ENCODE measurements at regions not wholly inside any gene's neighbourhood (a gene's known extent, or its start where the extent isn't known, plus 50 kb on each side); places are given as distances from the start of the nearest gene placed in this dataset.

DNA sequence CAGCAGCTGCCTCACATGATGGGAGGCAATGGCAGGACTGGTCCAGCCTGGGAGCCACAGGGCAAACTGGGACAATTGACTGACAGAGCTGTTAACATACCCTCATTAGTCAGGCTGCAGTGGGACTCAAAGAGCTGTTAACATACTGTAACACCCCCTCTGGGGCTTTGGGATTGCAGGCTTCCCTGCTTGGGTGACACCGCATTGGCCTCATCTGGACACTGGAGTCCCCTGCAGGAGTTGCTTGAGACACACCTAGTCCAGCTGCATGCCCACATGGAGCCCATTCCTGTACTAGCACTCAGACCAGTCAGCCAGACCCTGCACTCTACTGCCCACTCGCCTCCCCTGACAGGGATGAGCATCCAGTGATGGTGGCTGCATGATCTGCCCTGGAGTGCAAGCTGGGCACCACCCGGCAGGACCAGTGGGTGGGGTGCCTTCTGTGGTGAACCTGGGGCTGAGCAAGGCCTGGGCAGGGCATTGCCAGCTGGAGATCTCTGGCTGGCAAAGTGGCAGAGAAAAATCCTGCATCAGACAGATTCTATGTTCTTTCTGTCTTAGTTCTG lies 138.8 kb downstream of the DTHD1 start:
- no peaks in the 10 kb centered on the region for H3K36me3 Mint-ChIP-seq
- Histone ChIP-seq H3K9me3 (replicated peaks in 1 of 2; ENCODE audit: control insufficient read depth in 1 of 2, insufficient read depth in 1 of 2, low read length in 2 of 2) (peaks cover 0 to 10% of the 10 kb centered on the region in 2 donors), H2AFZ (ENCODE audit: insufficient read depth, low read depth, low read length, poor library complexity, severe bottlenecking) (no peak overlapping the region), H3K27me3 (ENCODE audit: control insufficient read depth in 2 of 2, insufficient read depth in 2 of 2, low read length in 2 of 2) (peaks cover 0 to 2% of the 10 kb centered on the region in 2 donors), H3K4me3 (replicated peaks in 1 of 3; ENCODE audit: low read depth in 2 of 3, low read length in 3 of 3) (no peak overlapping the region), H4K20me1 (ENCODE audit: insufficient read depth, low read length) (no peaks in the 10 kb centered on the region), H3K79me2 (ENCODE audit: insufficient read depth, low read length) (no peaks in the 10 kb centered on the region), H3K36me3 (replicated peaks in 1 of 2; ENCODE audit: control insufficient read depth in 1 of 2, insufficient read depth in 2 of 2, low read length in 2 of 2) (no peaks in the 10 kb centered on the region), H3K27ac (ENCODE audit: low read depth in 1 of 2, low read length in 2 of 2) (no peak overlapping the region), H3K4me2 (replicated peaks; ENCODE audit: extremely low read depth, low read length, poor library complexity, severe bottlenecking) (no peak overlapping the region), H3K4me1 (ENCODE audit: control insufficient read depth in 1 of 2, insufficient read depth in 2 of 2, low read length in 2 of 2) (no peaks in the 10 kb centered on the region), H3K9ac (ENCODE audit: insufficient read depth, low read length, poor library complexity, severe bottlenecking) (no peak overlapping the region)
- H3K9me3 Mint-ChIP-seq = peaks cover 0 to 12% (median 6%) of the 10 kb centered on the region in 7 donors
- TF ChIP-seq, protein P1, sequence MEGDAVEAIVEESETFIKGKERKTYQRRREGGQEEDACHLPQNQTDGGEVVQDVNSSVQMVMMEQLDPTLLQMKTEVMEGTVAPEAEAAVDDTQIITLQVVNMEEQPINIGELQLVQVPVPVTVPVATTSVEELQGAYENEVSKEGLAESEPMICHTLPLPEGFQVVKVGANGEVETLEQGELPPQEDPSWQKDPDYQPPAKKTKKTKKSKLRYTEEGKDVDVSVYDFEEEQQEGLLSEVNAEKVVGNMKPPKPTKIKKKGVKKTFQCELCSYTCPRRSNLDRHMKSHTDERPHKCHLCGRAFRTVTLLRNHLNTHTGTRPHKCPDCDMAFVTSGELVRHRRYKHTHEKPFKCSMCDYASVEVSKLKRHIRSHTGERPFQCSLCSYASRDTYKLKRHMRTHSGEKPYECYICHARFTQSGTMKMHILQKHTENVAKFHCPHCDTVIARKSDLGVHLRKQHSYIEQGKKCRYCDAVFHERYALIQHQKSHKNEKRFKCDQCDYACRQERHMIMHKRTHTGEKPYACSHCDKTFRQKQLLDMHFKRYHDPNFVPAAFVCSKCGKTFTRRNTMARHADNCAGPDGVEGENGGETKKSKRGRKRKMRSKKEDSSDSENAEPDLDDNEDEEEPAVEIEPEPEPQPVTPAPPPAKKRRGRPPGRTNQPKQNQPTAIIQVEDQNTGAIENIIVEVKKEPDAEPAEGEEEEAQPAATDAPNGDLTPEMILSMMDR (IDR thresholded peaks at IDR 0.05) = no peak
- no peak for DNase-seq
- H3K4me3 Mint-ChIP-seq = no peak overlapping the region
- 96% methylated on average over 3 of the region's 3 CpGs for WGBS (ENCODE audit: insufficient coverage)
- intact Hi-C loops (cut with micrococcal nuclease) = no loop called here
- no peaks in the 10 kb centered on the region for H3K4me1 Mint-ChIP-seq
- H3K27me3 Mint-ChIP-seq (ENCODE audit: low read depth in 3 of 3) = peaks cover 5 to 10% (median 7%) of the 10 kb centered on the region in 3 donors
- H3K27ac Mint-ChIP-seq = no peak overlapping the region

DNA sequence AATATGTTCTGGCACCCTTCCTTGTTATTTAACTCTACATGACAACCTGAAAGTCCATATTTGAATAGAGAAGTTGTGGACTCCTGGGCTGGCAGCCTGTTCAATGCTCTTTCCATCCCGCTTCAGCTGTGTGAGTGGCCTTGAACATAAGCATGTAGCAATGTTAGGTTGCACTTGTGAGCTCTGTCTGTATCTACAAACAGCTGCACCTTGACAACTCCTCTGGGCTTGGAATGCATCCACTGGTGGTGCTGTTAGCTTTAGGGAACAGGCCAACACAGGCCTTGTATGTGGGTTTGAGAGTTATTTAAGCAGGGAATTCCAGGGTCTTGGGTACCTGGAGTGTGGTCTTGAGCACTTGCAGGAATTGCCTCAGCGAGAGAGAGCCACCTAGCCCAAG lies 141.2 kb downstream of the DTHD1 start:
- H3K27ac ChIP-seq (ENCODE audit: low read depth in 1 of 2, low read length in 2 of 2) = no peak overlapping the region
- TF ChIP-seq, protein P1 (IDR thresholded peaks at IDR 0.05) = no peak
- H3K79me2 ChIP-seq (ENCODE audit: insufficient read depth, low read length) = no peaks in the 10 kb centered on the region
- no peak overlapping the region for H3K4me3 ChIP-seq (replicated peaks in 1 of 3; ENCODE audit: low read depth in 2 of 3, low read length in 3 of 3)
- DNase-seq = no peak
- Mint-ChIP-seq H3K4me3 (no peak overlapping the region), H3K27me3 (ENCODE audit: low read depth in 3 of 3) (peaks cover 2 to 5% (median 2%) of the 10 kb centered on the region in 3 donors), H3K9me3 (peaks cover 4 to 13% (median 7%) of the 10 kb centered on the region in 7 donors), H3K27ac (no peak overlapping the region), H3K4me1 (no peaks in the 10 kb centered on the region), H3K36me3 (no peaks in the 10 kb centered on the region)
- H3K9me3 ChIP-seq (replicated peaks in 1 of 2; ENCODE audit: control insufficient read depth in 1 of 2, insufficient read depth in 1 of 2, low read length in 2 of 2) = peaks cover 0 to 16% of the 10 kb centered on the region in 2 donors
- H3K4me2 ChIP-seq (replicated peaks; ENCODE audit: extremely low read depth, low read length, poor library complexity, severe bottlenecking) = no peak overlapping the region
- no peak overlapping the region for H2AFZ ChIP-seq (ENCODE audit: insufficient read depth, low read depth, low read length, poor library complexity, severe bottlenecking)
- H3K9ac ChIP-seq (ENCODE audit: insufficient read depth, low read length, poor library complexity, severe bottlenecking) = no peak overlapping the region
- H3K4me1 ChIP-seq (ENCODE audit: control insufficient read depth in 1 of 2, insufficient read depth in 2 of 2, low read length in 2 of 2) = no peaks in the 10 kb centered on the region
- no CpG with 5 or more reads among the region's 2 CpGs for WGBS (ENCODE audit: insufficient coverage)
- intact Hi-C loops (cut with micrococcal nuclease) = no loop called here
- H3K27me3 ChIP-seq (ENCODE audit: control insufficient read depth in 2 of 2, insufficient read depth in 2 of 2, low read length in 2 of 2) = no peaks in the 10 kb centered on the region
- no peaks in the 10 kb centered on the region for H3K36me3 ChIP-seq (replicated peaks in 1 of 2; ENCODE audit: control insufficient read depth in 1 of 2, insufficient read depth in 2 of 2, low read length in 2 of 2)
- H4K20me1 ChIP-seq (ENCODE audit: insufficient read depth, low read length) = no peaks in the 10 kb centered on the region
